Ishikawa (cell line): ENCODE measurements at regions not wholly inside any gene's neighbourhood (a gene's known extent, or its start where the extent isn't known, plus 50 kb on each side); places are given as distances from the start of the nearest gene placed in this dataset.

ENCODE experiments used
- EGR1 ChIP-seq: IDR thresholded peaks from 2 replicates; pipeline ENCODE4 v1.6.1; 2012
- TAF1 ChIP-seq: IDR thresholded peaks from 2 replicates; pipeline ENCODE4 v1.6.1; 2012; ENCODE audit warnings: low read depth, mild to moderate bottlenecking
- TEAD4 ChIP-seq: IDR thresholded peaks from 2 replicates; pipeline ENCODE4 v1.6.1; 2012
- TF ChIP-seq, protein P1 (sequence below): IDR thresholded peaks from 2 replicates; pipeline ENCODE4 v1.6.1; 2012; ENCODE audit warnings: low read depth, mild to moderate bottlenecking

- TF ChIP-seq EGR1: no peak
- TF ChIP-seq, protein P1, sequence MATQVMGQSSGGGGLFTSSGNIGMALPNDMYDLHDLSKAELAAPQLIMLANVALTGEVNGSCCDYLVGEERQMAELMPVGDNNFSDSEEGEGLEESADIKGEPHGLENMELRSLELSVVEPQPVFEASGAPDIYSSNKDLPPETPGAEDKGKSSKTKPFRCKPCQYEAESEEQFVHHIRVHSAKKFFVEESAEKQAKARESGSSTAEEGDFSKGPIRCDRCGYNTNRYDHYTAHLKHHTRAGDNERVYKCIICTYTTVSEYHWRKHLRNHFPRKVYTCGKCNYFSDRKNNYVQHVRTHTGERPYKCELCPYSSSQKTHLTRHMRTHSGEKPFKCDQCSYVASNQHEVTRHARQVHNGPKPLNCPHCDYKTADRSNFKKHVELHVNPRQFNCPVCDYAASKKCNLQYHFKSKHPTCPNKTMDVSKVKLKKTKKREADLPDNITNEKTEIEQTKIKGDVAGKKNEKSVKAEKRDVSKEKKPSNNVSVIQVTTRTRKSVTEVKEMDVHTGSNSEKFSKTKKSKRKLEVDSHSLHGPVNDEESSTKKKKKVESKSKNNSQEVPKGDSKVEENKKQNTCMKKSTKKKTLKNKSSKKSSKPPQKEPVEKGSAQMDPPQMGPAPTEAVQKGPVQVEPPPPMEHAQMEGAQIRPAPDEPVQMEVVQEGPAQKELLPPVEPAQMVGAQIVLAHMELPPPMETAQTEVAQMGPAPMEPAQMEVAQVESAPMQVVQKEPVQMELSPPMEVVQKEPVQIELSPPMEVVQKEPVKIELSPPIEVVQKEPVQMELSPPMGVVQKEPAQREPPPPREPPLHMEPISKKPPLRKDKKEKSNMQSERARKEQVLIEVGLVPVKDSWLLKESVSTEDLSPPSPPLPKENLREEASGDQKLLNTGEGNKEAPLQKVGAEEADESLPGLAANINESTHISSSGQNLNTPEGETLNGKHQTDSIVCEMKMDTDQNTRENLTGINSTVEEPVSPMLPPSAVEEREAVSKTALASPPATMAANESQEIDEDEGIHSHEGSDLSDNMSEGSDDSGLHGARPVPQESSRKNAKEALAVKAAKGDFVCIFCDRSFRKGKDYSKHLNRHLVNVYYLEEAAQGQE: no peak
- TF ChIP-seq TEAD4: no peak
- no peak for TF ChIP-seq TAF1
Observed at GRCh38 chr1:239493811-239494414, 107.5 kb downstream of the CHRM3 start.
